BLaER1 (cell line): ENCODE measurements at regions not wholly inside any gene's neighbourhood (a gene's known extent, or its start where the extent isn't known, plus 50 kb on each side); places are given as distances from the start of the nearest gene placed in this dataset.

Source experiments
- H3K27ac ChIP-seq: shearing (Covaris generic); formaldehyde crosslinking; 2 replicates; pipeline ENCODE4 v1.8.1; 2022
- H3K27me3 ChIP-seq: shearing (Covaris generic); formaldehyde crosslinking; 2 replicates; pipeline ENCODE4 v1.8.1; 2022
- H3K36me3 ChIP-seq: shearing (Covaris generic); formaldehyde crosslinking; 2 replicates; pipeline ENCODE4 v1.8.1; 2022
- H3K4me1 ChIP-seq: shearing (Covaris generic); formaldehyde crosslinking; 2 replicates; pipeline ENCODE4 v1.8.1; 2022
- H3K4me2 ChIP-seq: shearing (Covaris generic); formaldehyde crosslinking; 2 replicates; pipeline ENCODE4 v1.8.1; 2022
- H3K4me3 ChIP-seq: shearing (Covaris generic); formaldehyde crosslinking; 2 replicates; pipeline ENCODE4 v1.8.1; 2022
- H3K9ac ChIP-seq: shearing (Covaris generic); formaldehyde crosslinking; 2 replicates; pipeline ENCODE4 v1.8.1; 2022
- H3K9me3 ChIP-seq: shearing (Covaris generic); formaldehyde crosslinking; 2 replicates; pipeline ENCODE4 v1.8.1; 2022
- H4K20me1 ChIP-seq: shearing (Covaris generic); formaldehyde crosslinking; 2 replicates; pipeline ENCODE4 v1.8.1; 2022
- Cebpa-rat ChIP-seq: shearing (Covaris generic); IDR thresholded peaks from 2 replicates; pipeline ENCODE4 v1.8.1; 2022

DNA sequence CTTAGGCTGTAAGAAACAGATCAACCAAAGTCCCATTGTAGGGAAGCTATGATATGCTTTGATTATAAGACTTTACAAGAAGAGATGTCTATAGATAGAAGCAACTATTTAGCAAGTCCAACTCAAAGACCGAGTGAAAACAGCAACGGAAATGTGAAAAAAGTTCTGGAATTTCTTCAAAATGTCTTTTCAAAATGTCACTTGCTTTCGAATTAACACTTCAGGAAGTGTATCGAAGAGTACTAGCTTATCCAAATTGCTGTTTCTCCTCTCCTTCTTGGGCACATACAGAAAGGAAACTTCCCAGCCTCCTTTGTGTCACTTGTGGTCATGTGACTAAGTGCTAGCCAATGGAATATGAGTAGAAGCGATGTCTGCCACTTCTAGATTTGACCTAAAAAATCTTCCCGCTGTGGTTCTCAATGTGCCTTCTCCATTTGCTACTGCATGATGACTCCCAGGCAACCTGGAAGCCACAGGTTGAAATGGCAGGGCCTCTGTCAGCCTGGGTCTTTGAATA is 89.9 kb downstream of the TSEN15 start:
- no peak for TF ChIP-seq Cebpa-rat
- no peaks in the 10 kb centered on the region for H3K36me3 ChIP-seq
- no peak overlapping the region for H3K9ac ChIP-seq
- H3K27me3 ChIP-seq: no peaks in the 10 kb centered on the region
- H3K4me3 ChIP-seq: no peak overlapping the region
- peaks cover 2% of the 10 kb centered on the region for H3K9me3 ChIP-seq
- no peak overlapping the region for H3K4me2 ChIP-seq
- H3K4me1 ChIP-seq: no peaks in the 10 kb centered on the region
- H4K20me1 ChIP-seq: no peaks in the 10 kb centered on the region
- no peak overlapping the region for H3K27ac ChIP-seq

DNA sequence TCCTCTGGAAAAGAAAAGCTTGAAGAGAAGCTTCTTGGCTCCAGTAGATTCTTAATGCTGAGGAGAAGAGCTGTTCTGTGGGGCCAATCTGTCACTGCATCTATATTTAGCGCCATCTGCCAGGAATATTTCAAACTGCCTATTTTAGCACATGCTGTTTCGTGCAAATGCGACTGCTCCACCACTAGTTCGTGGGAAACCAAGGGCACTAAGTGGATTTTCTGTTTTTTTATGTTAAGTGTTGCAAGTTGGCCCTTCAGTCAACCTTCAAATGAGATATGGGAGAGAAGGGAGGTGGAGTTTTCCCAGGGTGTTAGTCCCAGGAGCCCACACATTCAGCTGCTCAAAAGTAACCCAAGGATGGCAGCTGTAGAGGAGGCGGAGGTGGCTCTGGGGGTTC is 91.9 kb downstream of the TSEN15 start:
- H3K9ac ChIP-seq: no peak overlapping the region
- no peak overlapping the region for H3K27ac ChIP-seq
- no peaks in the 10 kb centered on the region for H3K27me3 ChIP-seq
- H3K36me3 ChIP-seq: no peaks in the 10 kb centered on the region
- no peak overlapping the region for H3K4me2 ChIP-seq
- TF ChIP-seq Cebpa-rat: no peak
- H3K4me3 ChIP-seq: no peak overlapping the region
- H3K9me3 ChIP-seq: no peaks in the 10 kb centered on the region
- H4K20me1 ChIP-seq: no peaks in the 10 kb centered on the region
- no peaks in the 10 kb centered on the region for H3K4me1 ChIP-seq

DNA sequence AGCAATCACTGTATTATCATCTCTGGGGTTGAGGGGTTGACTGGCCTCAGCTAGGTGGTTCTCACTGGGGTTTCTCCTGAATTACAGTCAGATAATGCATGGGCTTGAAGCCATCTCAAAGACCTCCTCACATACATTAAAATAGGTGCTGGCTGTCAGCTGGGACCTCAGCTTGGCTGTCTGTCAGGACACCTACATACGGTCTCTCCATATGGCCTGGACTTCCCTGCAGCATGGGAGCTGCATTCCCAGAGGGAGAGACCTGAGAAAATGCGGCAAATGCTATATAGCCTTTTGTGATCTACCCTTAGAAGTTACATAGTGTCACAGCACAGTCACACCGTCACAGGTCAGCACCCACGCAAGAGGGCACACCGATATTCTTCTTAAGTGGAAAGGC is 93.6 kb downstream of the TSEN15 start:
- no peak overlapping the region for H3K4me2 ChIP-seq
- H3K9ac ChIP-seq: no peak overlapping the region
- H4K20me1 ChIP-seq: no peaks in the 10 kb centered on the region
- H3K9me3 ChIP-seq: no peaks in the 10 kb centered on the region
- H3K27ac ChIP-seq: no peak overlapping the region
- H3K4me3 ChIP-seq: no peak overlapping the region
- H3K36me3 ChIP-seq: no peaks in the 10 kb centered on the region
- H3K4me1 ChIP-seq: no peaks in the 10 kb centered on the region
- no peak for TF ChIP-seq Cebpa-rat
- H3K27me3 ChIP-seq: no peaks in the 10 kb centered on the region

DNA sequence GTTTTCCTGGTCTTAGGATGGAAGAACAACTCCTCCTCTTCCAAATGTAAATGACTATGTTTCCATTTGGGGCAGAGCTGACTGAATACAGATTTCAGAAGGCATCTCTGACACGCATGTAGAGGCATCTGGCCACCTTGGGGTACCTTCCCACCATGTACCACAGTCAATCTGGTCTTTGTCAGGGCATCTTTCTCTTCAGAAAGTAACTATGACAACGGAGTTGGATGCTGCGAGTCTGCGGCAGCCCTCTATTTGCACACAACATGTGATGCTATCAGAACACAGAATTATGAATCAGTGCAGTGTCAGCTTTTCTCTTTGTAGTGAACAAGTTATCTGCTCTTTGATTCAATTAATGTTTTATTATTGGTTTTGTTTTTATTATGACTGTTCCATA is 94.7 kb downstream of the TSEN15 start:
- no peak overlapping the region for H3K4me3 ChIP-seq
- H3K9me3 ChIP-seq: no peaks in the 10 kb centered on the region
- no peaks in the 10 kb centered on the region for H3K36me3 ChIP-seq
- no peaks in the 10 kb centered on the region for H3K27me3 ChIP-seq
- no peak overlapping the region for H3K27ac ChIP-seq
- no peaks in the 10 kb centered on the region for H3K4me1 ChIP-seq
- no peak for TF ChIP-seq Cebpa-rat
- no peaks in the 10 kb centered on the region for H4K20me1 ChIP-seq
- H3K4me2 ChIP-seq: no peak overlapping the region
- H3K9ac ChIP-seq: no peak overlapping the region

DNA sequence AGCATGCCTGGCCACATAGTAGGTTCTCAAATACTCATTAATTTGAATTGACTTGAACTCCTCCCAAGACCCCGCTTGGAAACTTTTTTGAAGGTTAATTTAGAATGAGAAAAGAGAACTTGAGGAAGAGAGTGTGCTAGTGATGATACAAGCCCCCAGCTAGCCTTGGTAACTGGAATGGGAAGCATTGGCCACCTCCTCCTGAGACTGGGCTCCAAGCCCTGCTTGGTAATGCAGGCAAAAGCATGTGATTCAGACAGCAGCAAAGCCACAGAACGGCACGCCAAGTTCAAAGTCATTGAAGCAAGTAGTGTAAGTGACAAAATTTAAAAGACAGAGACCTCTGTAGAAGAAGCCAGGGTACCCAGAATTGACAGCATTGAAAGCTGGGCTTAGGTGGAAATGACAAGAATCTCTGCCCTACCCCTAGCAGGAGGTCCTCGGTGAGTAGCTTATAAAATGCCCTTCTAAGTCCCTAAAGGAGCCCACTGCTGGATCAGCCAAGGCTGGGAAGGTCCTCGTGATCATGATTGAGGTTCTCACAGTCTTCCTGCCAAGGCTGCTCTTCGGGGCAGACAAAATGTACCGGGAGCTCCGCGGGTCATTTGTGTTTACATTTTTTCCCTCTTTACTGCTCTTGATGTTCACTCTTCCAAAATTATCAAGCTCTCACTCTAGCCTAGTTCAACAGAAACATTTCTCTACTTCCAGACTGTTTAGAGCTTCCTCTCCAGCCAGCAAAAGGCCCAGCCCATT is 99.4 kb downstream of the TSEN15 start:
- no peaks in the 10 kb centered on the region for H4K20me1 ChIP-seq
- peaks cover 19% of the 10 kb centered on the region for H3K4me1 ChIP-seq
- H3K4me2 ChIP-seq: 0 out of 2 replicates have a peak overlapping the region, but pooled peaks have one; percentile 4
- no peaks in the 10 kb centered on the region for H3K27me3 ChIP-seq
- no peaks in the 10 kb centered on the region for H3K9me3 ChIP-seq
- no peak overlapping the region for H3K27ac ChIP-seq
- H3K4me3 ChIP-seq: no peak overlapping the region
- H3K36me3 ChIP-seq: no peaks in the 10 kb centered on the region
- no peak for TF ChIP-seq Cebpa-rat
- H3K9ac ChIP-seq: no peak overlapping the region

DNA sequence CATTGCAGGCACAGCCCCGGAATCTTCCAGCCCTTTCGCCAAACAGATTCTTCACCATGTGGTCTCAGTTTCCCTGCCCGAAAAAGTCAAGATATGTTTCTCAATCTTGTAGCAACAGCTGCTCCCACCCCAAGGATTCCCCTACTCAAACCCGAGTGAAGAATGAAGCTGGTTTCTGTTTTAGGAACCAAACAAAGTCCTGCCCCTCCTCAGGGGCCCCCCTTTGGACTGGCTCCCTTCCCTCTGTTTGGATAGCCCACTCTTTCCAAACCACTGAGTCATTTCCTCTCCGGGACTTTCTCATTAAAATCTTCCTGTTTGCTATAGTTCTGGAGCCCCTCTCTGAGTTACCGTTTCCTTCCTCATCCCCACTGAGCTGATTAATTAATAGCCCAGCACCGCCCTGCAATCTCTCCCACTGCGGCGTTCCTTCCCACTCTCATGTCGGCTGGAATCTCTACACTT is 100.9 kb downstream of the TSEN15 start:
- Histone ChIP-seq H3K27ac (no peak overlapping the region), H3K4me1 (peaks cover 19% of the 10 kb centered on the region), H3K27me3 (no peaks in the 10 kb centered on the region), H4K20me1 (no peaks in the 10 kb centered on the region), H3K9ac (no peak overlapping the region; the same call in 1 of the 2 replicates), H3K36me3 (no peaks in the 10 kb centered on the region), H3K4me3 (peak overlapping the region; percentile 41; the same call in 1 of the 2 replicates), H3K9me3 (no peaks in the 10 kb centered on the region), H3K4me2 (peak overlapping the region; percentile 78)
- no peak for TF ChIP-seq Cebpa-rat

DNA sequence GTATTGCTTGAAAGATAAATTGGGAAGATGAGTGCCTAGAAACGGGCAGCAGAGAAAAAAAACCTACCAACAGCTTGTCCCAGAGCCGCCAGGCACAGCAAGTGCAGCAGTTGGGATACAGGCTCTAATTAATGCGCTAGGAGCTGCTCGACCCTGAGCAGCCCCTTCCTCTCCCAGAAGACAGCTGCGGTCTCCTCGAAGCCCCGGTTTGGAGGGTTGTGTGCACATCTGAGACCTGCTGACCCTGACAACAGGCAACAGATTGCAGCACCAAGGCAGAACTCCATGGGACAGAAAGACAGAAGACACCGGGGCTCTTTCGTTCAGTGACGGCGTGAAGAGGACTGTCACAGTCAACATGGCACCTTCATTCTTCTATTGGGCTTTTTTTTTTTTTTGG is 101.4 kb downstream of the TSEN15 start:
- Histone ChIP-seq H3K9me3 (no peaks in the 10 kb centered on the region), H3K27me3 (no peaks in the 10 kb centered on the region), H3K9ac (no peak overlapping the region; the same call in 1 of the 2 replicates), H3K4me2 (peak overlapping the region; percentile 78), H3K4me1 (peaks cover 19% of the 10 kb centered on the region), H3K27ac (no peak overlapping the region), H3K36me3 (no peaks in the 10 kb centered on the region), H3K4me3 (peak overlapping the region; percentile 41; the same call in 1 of the 2 replicates), H4K20me1 (no peaks in the 10 kb centered on the region)
- TF ChIP-seq Cebpa-rat: no peak

DNA sequence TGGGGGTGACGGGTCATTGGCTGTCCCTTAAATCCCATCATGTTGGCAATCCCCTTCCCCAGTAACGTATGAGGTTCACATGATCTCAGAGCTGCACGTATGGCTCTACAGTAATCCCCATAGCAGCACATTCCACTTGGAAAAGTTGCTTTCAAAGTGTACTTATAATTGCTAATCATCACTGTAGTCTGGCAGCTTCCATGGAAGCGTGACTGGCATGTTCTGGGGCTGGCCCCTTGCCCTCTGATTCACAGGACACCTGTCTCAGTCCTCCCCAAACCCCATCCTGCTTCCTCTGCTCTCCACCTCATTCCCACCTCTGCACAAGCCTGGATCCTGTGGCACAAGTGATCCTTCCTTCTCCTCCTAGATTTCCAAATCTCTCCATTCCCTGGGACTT is 102.2 kb downstream of the TSEN15 start:
- Histone ChIP-seq H3K27me3 (no peaks in the 10 kb centered on the region), H3K36me3 (no peaks in the 10 kb centered on the region), H3K9ac (no peak overlapping the region), H3K4me2 (no peak overlapping the region), H3K4me3 (no peak overlapping the region), H4K20me1 (no peaks in the 10 kb centered on the region), H3K27ac (no peak overlapping the region), H3K9me3 (no peaks in the 10 kb centered on the region), H3K4me1 (peaks cover 19% of the 10 kb centered on the region)
- TF ChIP-seq Cebpa-rat: no peak

DNA sequence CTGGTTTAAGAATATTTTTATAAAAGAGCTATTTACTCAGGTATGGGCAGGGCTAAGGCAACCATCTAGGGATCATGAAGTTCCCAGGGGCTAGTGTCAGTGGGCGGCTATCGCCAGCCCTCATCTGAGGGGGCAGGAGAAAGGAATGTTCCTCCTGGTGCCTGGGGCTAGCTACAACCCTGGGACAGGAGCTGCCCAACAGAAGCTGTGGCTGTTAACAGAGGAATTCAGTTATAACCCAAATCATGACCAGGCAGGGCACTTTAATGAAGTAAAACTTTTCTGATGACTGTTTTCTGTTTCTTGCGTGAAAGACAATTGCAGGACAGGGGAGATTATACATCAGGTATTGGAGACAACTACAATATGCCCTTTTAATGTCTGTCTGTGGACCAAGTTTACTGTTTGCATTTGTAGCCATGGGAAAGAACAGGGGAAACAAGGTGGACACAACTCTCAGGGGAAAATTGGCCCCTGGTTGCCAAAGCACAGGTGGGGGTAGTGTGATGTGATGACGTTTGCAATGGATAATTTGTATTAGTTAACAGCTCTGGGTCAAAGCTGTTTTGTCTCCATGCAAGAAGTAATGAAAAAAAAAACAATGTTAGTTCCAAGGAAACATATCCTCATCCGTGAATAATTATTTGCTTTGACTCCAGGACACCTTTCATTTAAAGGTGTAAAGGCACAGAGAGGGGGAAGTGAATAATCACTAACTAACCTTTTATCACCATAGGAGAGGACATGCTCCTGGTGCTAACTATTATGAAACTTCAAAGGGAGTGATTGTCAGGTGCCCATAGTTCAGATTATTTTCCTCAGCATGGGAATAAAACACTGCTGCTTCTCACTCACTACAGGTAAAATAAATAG is 105.2 kb downstream of the TSEN15 start:
- no peak for TF ChIP-seq Cebpa-rat
- Histone ChIP-seq H3K9ac (no peak overlapping the region), H4K20me1 (no peaks in the 10 kb centered on the region), H3K4me3 (no peak overlapping the region), H3K36me3 (no peaks in the 10 kb centered on the region), H3K4me2 (no peak overlapping the region), H3K4me1 (peaks cover 21% of the 10 kb centered on the region), H3K27ac (no peak overlapping the region), H3K27me3 (no peaks in the 10 kb centered on the region), H3K9me3 (no peaks in the 10 kb centered on the region)

DNA sequence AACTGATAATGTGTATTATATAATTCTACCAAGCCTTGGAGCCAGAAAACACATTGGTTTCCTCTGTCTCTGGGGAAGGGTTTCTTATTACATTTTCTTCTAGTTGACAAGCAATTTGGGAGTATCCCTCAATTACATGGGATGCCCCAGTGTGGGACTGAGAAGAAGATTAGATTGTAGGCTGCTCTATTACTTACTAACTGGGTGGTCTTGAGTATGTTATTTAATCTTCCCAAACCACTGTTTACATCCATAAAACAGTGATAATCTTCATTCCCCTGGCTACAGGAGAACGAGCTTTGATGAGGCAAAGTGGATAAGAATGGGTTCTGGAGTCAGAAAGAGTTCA is 105.8 kb downstream of the TSEN15 start:
- H3K27me3 ChIP-seq: no peaks in the 10 kb centered on the region

More for the DNA sequence above, 105.8 kb downstream of the TSEN15 start:
- no peak for TF ChIP-seq Cebpa-rat
- no peaks in the 10 kb centered on the region for H3K9me3 ChIP-seq
- no peak overlapping the region for H3K27ac ChIP-seq
- H3K36me3 ChIP-seq: no peaks in the 10 kb centered on the region
- peaks cover 15% of the 10 kb centered on the region for H3K4me1 ChIP-seq
- H3K9ac ChIP-seq: no peak overlapping the region
- H4K20me1 ChIP-seq: no peaks in the 10 kb centered on the region
- no peak overlapping the region for H3K4me2 ChIP-seq
- H3K4me3 ChIP-seq: no peak overlapping the region
